ENCODE measurements at regions not wholly inside any gene's neighbourhood (a gene's known extent, or its start where the extent isn't known, plus 50 kb on each side); places are given as distances from the start of the nearest gene placed in this dataset.
"Not testable (repeated sequence)": the region's sequence is repeated elsewhere in the genome, so short reads cannot be mapped to it uniquely, and the experiment has no call there.

GRCh38 chr2:78154586-78154985, 632.4 kb upstream of the LRRTM4 start:
- DNase-seq: no peak

- DNase-seq: no peak
These were observed 640.0 kb upstream of the LRRTM4 start for GRCh38 chr2:78162202-78162601.

GRCh38 chr2:78172157-78172556, 650.0 kb upstream of the LRRTM4 start:
- DNase-seq: not testable (repeated sequence)

- DNase-seq: no peak
These were observed 653.5 kb upstream of the LRRTM4 start for GRCh38 chr2:78175645-78176044.

GRCh38 chr2:78201064-78201575, 678.9 kb upstream of the LRRTM4 start:
- DNase-seq: no peak

- DNase-seq: no peak
These were observed 680.2 kb upstream of the LRRTM4 start for GRCh38 chr2:78202366-78202765.

- DNase-seq: no peak
These were observed 681.0 kb upstream of the LRRTM4 start for GRCh38 chr2:78202986-78203670.

- no peak for DNase-seq
These were observed 695.9 kb upstream of the LRRTM4 start for GRCh38 chr2:78218066-78218465.

GRCh38 chr2:78237704-78238103, 715.5 kb upstream of the LRRTM4 start:
- DNase-seq: no peak

GRCh38 chr2:78245394-78246135, 723.4 kb upstream of the LRRTM4 start:
- no peak for DNase-seq

- peak; percentile 4 for DNase-seq
These were observed 729.5 kb upstream of the LRRTM4 start for GRCh38 chr2:78251708-78252107.

- DNase-seq: no peak
These were observed 738.7 kb upstream of the LRRTM4 start for GRCh38 chr2:78260861-78261260.

- DNase-seq: no peak
These were observed 739.3 kb upstream of the LRRTM4 start for GRCh38 chr2:78261454-78261853.

- DNase-seq: not testable (repeated sequence)
These were observed 739.9 kb upstream of the LRRTM4 start for GRCh38 chr2:78262089-78262488.

- no peak for DNase-seq
These were observed 740.7 kb upstream of the LRRTM4 start for GRCh38 chr2:78262713-78263375.

GRCh38 chr2:78263571-78263970, 741.4 kb upstream of the LRRTM4 start:
- no peak for DNase-seq

GRCh38 chr2:78264130-78264529, 742.0 kb upstream of the LRRTM4 start:
- DNase-seq: no peak

GRCh38 chr2:78281164-78281563, 744.3 kb upstream of the REG3G start:
- DNase-seq: no peak

- DNase-seq: no peak
These were observed 734.8 kb upstream of the REG3G start for GRCh38 chr2:78290581-78291214.

- peak; percentile 56 for DNase-seq
These were observed 731.7 kb upstream of the REG3G start for GRCh38 chr2:78293768-78294167.

- no peak for DNase-seq
These were observed 724.2 kb upstream of the REG3G start for GRCh38 chr2:78301166-78301789.

GRCh38 chr2:78304678-78305077, 720.8 kb upstream of the REG3G start:
- DNase-seq: no peak

- DNase-seq: no peak
These were observed 716.0 kb upstream of the REG3G start for GRCh38 chr2:78309460-78309859.
